K562 (cell line): ENCODE measurements at regions not wholly inside any gene's neighbourhood (a gene's known extent, or its start where the extent isn't known, plus 50 kb on each side); places are given as distances from the start of the nearest gene placed in this dataset.

Experiments
- SMC3 ChIP-seq: conservative IDR thresholded peaks from 2 replicates; pipeline ENCODE4 v1.6.1; 2011; ENCODE audit warnings: low read depth, low read length, improper control_type of control experiment; ENCODE audit not compliant: insufficient read depth
- THAP7 ChIP-seq: fragments of 250-450 bp; sonication (Bioruptor Pico); IDR thresholded peaks from 2 replicates; pipeline ENCODE4 v1.5.0; 2021
- ZBTB49 ChIP-seq: sonication (generic); formaldehyde crosslinking; IDR thresholded peaks from 2 replicates; pipeline ENCODE4 v1.8.0; 2022; ENCODE audit warnings: missing genetic modification reagents, mild to moderate bottlenecking, borderline replicate concordance
- ZNF507 ChIP-seq: conservative IDR thresholded peaks from 2 replicates; pipeline ENCODE4 v1.6.1; 2017; ENCODE audit warnings: missing genetic modification characterization, missing compliant biosample characterization
- TF ChIP-seq, protein P1 (sequence below): fragments of 450-650 bp; formaldehyde crosslinking; IDR thresholded peaks from 2 replicates; pipeline ENCODE4 v1.4.0; 2020; ENCODE audit warnings: mild to moderate bottlenecking, mixed read lengths

DNA sequence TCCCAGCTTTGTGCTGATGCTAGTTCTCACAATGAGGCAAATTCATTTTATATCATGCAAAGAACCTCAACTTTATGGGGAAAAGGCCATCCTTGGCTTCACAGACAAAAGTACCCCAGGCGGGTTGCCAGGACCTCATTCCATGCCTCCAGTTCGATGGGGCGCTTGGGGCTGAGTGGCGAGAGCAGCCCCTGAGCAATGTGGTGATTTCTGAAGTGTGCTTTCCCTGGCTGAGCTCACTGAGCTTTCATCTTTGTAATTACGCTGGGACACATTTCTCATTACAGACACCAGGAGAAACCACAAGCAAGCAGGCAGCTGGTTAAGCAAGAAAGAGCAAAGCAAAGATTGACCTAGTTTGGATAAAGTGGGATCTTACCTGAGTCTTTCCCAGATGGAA is 301.5 kb upstream of the CDH4 start:
- TF ChIP-seq SMC3 (no peak), ZNF507 (tag) (no peak), THAP7 (no peak), ZBTB49 (CRISPR knock-in tag) (no peak)
- TF ChIP-seq, protein P1, sequence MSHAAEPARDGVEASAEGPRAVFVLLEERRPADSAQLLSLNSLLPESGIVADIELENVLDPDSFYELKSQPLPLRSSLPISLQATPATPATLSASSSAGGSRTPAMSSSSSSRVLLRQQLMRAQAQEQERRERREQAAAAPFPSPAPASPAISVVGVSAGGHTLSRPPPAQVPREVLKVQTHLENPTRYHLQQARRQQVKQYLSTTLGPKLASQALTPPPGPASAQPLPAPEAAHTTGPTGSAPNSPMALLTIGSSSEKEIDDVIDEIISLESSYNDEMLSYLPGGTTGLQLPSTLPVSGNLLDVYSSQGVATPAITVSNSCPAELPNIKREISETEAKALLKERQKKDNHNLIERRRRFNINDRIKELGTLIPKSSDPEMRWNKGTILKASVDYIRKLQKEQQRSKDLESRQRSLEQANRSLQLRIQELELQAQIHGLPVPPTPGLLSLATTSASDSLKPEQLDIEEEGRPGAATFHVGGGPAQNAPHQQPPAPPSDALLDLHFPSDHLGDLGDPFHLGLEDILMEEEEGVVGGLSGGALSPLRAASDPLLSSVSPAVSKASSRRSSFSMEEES, result no peak
